ENCODE measurements at regions not wholly inside any gene's neighbourhood (a gene's known extent, or its start where the extent isn't known, plus 50 kb on each side); places are given as distances from the start of the nearest gene placed in this dataset.
"Not testable (repeated sequence)": the region's sequence is repeated elsewhere in the genome, so short reads cannot be mapped to it uniquely, and the experiment has no call there.

DNA sequence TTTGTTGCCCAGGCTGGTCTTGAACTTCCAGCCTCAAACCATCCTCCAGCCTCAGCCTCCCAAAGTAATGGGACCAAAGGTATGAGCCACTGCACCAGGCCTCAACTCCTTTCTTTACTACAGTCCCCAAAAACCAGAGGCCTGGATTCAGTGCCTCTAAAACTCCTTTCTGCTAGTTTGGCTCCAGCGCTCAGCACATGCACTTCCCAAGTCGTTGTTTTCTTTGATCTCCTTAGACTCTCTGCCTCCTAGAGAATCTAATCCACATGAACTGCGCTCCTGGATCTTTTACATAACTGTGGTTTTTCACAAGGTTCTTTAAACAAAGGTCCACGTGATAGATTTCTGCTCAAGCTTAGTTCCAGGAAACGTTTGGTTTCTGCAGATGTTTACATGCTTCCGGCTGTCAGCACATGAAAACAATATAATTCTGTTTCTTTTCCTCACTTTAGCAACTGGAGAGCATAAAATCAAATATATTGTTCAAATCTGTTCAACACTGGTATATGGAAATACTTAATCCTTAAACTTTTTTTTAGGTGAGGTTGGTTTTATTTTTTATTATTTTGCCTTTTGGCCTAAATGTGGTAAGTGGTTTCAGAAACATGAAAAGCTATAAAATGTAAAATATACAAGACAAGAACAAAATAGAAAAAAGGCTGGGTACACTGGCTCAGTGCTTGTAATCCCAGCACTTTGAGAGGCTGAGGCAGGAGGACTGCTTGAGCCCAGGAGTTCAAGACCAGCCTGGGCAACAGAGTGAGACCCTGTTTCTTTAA is 270.5 kb upstream of the MKLN1 start:
- DNase-seq (ENCODE audit: low read depth) (peak; percentile 45), FAIRE-seq (no peak)
- no peaks in the 10 kb centered on the region for H3K27me3 ChIP-seq (ENCODE audit: control insufficient read depth, insufficient read depth, low read length)
- H3K4me3 ChIP-seq (ENCODE audit: low read depth, low read length): no peak overlapping the region
- TF ChIP-seq, protein P1, sequence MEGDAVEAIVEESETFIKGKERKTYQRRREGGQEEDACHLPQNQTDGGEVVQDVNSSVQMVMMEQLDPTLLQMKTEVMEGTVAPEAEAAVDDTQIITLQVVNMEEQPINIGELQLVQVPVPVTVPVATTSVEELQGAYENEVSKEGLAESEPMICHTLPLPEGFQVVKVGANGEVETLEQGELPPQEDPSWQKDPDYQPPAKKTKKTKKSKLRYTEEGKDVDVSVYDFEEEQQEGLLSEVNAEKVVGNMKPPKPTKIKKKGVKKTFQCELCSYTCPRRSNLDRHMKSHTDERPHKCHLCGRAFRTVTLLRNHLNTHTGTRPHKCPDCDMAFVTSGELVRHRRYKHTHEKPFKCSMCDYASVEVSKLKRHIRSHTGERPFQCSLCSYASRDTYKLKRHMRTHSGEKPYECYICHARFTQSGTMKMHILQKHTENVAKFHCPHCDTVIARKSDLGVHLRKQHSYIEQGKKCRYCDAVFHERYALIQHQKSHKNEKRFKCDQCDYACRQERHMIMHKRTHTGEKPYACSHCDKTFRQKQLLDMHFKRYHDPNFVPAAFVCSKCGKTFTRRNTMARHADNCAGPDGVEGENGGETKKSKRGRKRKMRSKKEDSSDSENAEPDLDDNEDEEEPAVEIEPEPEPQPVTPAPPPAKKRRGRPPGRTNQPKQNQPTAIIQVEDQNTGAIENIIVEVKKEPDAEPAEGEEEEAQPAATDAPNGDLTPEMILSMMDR (IDR thresholded peaks at IDR 0.05; ENCODE audit: insufficient read depth, low read length, severe bottlenecking): no peak
- H3K36me3 ChIP-seq (ENCODE audit: control insufficient read depth, insufficient read depth, low read length): peaks cover 3% of the 10 kb centered on the region

DNA sequence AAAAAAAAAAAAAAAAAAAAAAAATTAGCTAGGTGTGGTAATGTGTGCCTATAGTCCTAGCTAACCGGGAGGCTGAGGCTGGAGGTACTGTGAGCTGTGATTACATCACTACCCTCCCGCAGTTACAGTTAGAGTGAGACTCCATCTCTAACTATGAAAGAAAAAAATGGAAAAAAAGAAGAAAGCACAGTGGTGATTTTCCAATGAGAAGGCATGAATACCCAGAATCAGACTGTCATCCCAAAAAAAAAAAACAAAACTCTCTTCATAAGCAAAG is 269.9 kb upstream of the MKLN1 start:
- TF ChIP-seq, protein P1 (IDR thresholded peaks at IDR 0.05; ENCODE audit: insufficient read depth, low read length, severe bottlenecking): no peak
- no peak overlapping the region for H3K4me3 ChIP-seq (ENCODE audit: low read depth, low read length)
- FAIRE-seq: no peak
- no peak for DNase-seq (ENCODE audit: low read depth)
- H3K27me3 ChIP-seq (ENCODE audit: control insufficient read depth, insufficient read depth, low read length): no peaks in the 10 kb centered on the region
- peaks cover 3% of the 10 kb centered on the region for H3K36me3 ChIP-seq (ENCODE audit: control insufficient read depth, insufficient read depth, low read length)

DNA sequence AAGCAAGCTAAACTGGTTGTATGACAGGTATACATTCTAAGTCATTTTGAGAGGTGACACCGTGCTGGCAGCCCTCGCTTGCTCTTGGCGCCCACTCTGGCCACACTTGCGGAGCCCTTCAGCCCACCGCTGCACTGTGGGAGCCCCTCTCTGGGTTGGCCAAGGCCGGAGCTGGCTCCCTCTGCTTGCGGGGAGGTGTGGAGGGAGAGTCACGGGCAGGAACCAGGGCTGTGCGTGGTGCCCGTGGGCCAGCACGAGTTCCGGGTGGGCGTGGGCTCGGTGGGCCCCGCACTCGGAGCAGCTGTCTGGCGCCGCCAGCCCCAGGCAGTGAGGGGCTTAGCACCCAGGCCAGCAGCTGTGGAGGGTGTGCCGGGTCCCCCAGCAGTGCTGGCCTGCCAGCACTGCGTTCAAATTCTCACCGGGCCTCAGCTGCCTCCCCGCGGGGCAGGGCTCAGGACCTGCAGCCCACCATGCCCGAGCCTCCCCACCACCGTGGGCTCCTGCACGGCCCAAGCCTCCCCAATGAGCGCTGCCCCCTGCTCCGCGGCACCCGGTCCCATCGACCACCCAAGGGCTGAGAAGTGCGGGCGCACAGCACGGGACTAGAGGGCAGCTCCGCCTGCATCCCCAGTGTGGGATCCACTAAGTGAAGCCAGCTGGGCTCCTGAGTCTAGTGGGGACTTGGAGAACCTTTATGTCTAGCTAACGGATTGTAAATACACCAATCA is 269.0 kb upstream of the MKLN1 start:
- not testable (repeated sequence) for DNase-seq (ENCODE audit: low read depth); H3K4me3 ChIP-seq (ENCODE audit: low read depth, low read length); H3K27me3 ChIP-seq (ENCODE audit: control insufficient read depth, insufficient read depth, low read length); H3K36me3 ChIP-seq (ENCODE audit: control insufficient read depth, insufficient read depth, low read length); FAIRE-seq

DNA sequence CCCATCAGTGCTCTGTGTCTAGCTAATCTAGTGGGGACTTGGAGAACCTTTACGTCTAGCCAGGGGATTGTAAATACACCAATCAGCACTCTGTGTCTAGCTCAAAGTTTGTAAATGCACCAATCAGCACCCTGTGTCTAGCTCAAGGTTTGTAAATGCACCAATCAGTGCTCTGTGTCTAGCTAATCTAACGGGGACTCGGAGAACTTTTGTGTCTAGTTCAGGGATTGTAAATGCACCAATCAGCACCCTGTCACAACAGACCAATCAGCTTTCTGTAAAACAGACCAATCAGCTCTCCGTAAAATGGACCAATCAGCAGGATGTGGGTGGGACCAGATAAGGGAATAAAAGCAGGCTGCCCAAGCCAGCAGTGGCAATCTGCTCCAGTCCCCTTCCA is 268.3 kb upstream of the MKLN1 start:
- FAIRE-seq; DNase-seq (ENCODE audit: low read depth); H3K4me3 ChIP-seq (ENCODE audit: low read depth, low read length); H3K27me3 ChIP-seq (ENCODE audit: control insufficient read depth, insufficient read depth, low read length); H3K36me3 ChIP-seq (ENCODE audit: control insufficient read depth, insufficient read depth, low read length): not testable (repeated sequence)

DNA sequence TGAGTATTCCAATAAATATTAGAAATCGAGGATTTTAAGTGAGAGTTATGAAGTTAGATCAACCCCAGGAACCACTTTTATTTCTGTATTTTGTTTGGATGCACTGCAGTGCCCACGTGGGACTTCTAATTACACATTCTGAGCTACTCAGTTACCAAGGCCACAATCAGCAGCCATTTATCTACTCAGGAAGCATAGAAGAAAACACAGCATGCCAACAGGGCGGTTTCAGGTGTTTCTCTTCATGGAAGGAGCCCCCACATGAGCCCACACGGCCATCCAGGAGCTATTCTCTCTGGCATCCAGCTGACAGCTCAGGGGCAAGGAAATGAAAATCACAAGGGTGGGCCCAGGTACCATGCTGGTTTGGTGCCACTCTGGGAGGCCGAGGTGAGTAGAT is 266.5 kb upstream of the MKLN1 start:
- no peak for FAIRE-seq
- no peak overlapping the region for H3K4me3 ChIP-seq (ENCODE audit: low read depth, low read length)
- DNase-seq (ENCODE audit: low read depth): no peak
- H3K36me3 ChIP-seq (ENCODE audit: control insufficient read depth, insufficient read depth, low read length): peaks cover 3% of the 10 kb centered on the region
- TF ChIP-seq, protein P1 (IDR thresholded peaks at IDR 0.05; ENCODE audit: insufficient read depth, low read length, severe bottlenecking): no peak
- no peaks in the 10 kb centered on the region for H3K27me3 ChIP-seq (ENCODE audit: control insufficient read depth, insufficient read depth, low read length)

DNA sequence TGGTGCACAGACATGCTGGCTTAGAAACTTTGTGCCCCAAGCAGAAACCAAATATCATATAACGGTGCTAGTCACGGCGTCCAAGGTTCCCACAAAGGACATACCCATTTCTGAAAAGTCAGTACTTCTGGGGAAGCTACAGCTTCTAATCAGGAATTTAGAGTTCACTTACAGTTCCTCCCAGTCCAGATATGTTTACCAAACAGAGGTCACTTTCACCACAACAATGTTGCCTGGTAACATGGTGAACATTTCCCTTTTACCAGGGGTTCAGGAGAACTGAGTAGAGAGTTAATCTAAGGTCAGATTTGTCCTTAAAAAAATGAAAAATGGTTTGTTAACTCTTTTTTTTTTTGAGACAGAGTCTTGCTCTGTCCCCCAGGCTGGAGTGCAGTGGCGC is 265.9 kb upstream of the MKLN1 start:
- H3K36me3 ChIP-seq (ENCODE audit: control insufficient read depth, insufficient read depth, low read length): peaks cover 3% of the 10 kb centered on the region

More for the DNA sequence above, 265.9 kb upstream of the MKLN1 start:
- no peak for FAIRE-seq
- no peak overlapping the region for H3K4me3 ChIP-seq (ENCODE audit: low read depth, low read length)
- TF ChIP-seq, protein P1 (IDR thresholded peaks at IDR 0.05; ENCODE audit: insufficient read depth, low read length, severe bottlenecking): no peak
- H3K27me3 ChIP-seq (ENCODE audit: control insufficient read depth, insufficient read depth, low read length): no peaks in the 10 kb centered on the region
- DNase-seq (ENCODE audit: low read depth): no peak

Data from bronchial epithelial cell (primary cell).